ENCODE measurements at regions not wholly inside any gene's neighbourhood (a gene's known extent, or its start where the extent isn't known, plus 50 kb on each side); places are given as distances from the start of the nearest gene placed in this dataset.

GRCh38 chr2:166609183-166609959, 115.3 kb upstream of the SCN7A start:
- DNase-seq (ENCODE audit: low read depth) = no peak
- no peak overlapping the region for H3K4me3 ChIP-seq (ENCODE audit: low read length)
- TF ChIP-seq CTCF (conservative IDR thresholded peaks at IDR 0.05; ENCODE audit: low read depth, low read length) = no peak

- no peak for TF ChIP-seq CTCF (conservative IDR thresholded peaks at IDR 0.05; ENCODE audit: low read depth, low read length)
- no peak for DNase-seq (ENCODE audit: low read depth)
- no peak overlapping the region for H3K4me3 ChIP-seq (ENCODE audit: low read length)
These were observed 113.8 kb upstream of the SCN7A start for GRCh38 chr2:166607880-166608279.

DNA sequence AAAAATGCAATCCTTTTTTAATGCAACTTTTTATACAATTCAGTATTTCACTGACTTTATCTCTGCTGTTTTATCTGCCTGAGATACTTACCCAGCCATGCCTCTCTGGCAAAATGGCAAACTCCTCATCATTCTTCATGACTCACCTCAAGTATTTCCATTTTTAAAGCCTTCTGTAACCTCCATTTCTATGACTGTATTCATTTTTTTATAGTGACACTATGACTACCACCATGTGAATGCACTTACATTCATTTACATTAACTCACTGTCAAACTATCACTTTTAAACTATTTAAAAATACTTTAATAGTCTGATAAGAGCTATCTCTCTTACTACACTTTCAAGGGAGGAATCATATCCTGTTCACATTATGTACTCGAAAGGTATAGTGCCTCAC, 99.4 kb upstream of the SCN7A start:
- DNase-seq (ENCODE audit: low read depth) = no peak
- TF ChIP-seq CTCF (conservative IDR thresholded peaks at IDR 0.05; ENCODE audit: low read depth, low read length) = no peak
- H3K4me3 ChIP-seq (ENCODE audit: low read length) = no peak overlapping the region

- no peak overlapping the region for H3K4me3 ChIP-seq (ENCODE audit: low read length)
- DNase-seq (ENCODE audit: low read depth) = no peak
- TF ChIP-seq CTCF (conservative IDR thresholded peaks at IDR 0.05; ENCODE audit: low read depth, low read length) = no peak
These were observed 98.7 kb upstream of the SCN7A start for GRCh38 chr2:166592750-166593149.

- no peak for DNase-seq (ENCODE audit: low read depth)
- no peak for TF ChIP-seq CTCF (conservative IDR thresholded peaks at IDR 0.05; ENCODE audit: low read depth, low read length)
- no peak overlapping the region for H3K4me3 ChIP-seq (ENCODE audit: low read length)
These were observed 97.2 kb upstream of the SCN7A start for GRCh38 chr2:166591226-166591625.

- TF ChIP-seq CTCF (conservative IDR thresholded peaks at IDR 0.05; ENCODE audit: low read depth, low read length) = no peak
- no peak overlapping the region for H3K4me3 ChIP-seq (ENCODE audit: low read length)
- peak; percentile 21 for DNase-seq (ENCODE audit: low read depth)
These were observed 79.3 kb upstream of the SCN7A start for GRCh38 chr2:166573391-166573790.

DNA sequence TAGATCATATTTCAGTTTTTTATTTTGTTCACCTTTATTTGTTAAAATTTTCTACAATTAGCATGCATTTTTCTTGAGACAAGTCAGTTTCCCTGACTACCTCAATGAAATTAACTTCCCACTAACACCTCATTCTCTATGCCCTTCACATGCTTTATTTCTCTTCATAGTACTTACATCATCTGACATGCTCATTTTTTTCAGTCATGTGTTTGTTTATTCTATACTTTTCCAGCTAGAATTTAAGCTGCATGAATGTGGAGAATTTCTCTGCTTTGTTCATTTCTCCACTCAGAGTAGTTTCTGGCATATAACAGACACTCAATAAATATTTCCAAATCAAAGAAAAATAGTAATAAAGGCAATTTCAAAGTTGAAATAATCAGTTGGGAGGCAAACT, 78.9 kb upstream of the SCN7A start:
- peak; percentile 19 for DNase-seq (ENCODE audit: low read depth)
- H3K4me3 ChIP-seq (ENCODE audit: low read length) = no peak overlapping the region
- TF ChIP-seq CTCF (conservative IDR thresholded peaks at IDR 0.05; ENCODE audit: low read depth, low read length) = no peak
